ENCODE measurements at regions not wholly inside any gene's neighbourhood (a gene's known extent, or its start where the extent isn't known, plus 50 kb on each side); places are given as distances from the start of the nearest gene placed in this dataset.
"Not testable (repeated sequence)": the region's sequence is repeated elsewhere in the genome, so short reads cannot be mapped to it uniquely, and the experiment has no call there.

DNA sequence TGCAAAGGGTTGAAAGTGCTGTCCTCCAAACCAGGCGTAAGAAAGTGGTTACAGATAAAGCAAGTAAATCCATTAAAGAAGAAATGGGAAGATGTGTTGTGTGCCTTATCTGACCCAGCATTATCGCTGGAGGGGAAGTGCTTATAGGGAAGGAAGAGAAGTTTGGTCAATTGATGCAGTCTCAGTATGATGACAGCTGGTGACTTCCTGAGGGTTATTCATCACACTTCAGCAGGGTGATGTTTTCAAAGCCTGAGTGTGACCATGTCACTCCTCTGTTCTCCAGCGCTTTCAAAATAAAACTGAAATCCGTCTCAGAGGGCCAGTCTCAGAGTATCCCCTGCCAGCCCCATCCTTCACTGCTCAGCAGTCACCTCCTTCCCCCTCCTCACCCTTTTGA lies 505.4 kb upstream of the RBFOX1 start:
- intact Hi-C loops (cut with DNase I), result no loop called here
- no peak for DNase-seq (ENCODE audit: low spot score)

DNA sequence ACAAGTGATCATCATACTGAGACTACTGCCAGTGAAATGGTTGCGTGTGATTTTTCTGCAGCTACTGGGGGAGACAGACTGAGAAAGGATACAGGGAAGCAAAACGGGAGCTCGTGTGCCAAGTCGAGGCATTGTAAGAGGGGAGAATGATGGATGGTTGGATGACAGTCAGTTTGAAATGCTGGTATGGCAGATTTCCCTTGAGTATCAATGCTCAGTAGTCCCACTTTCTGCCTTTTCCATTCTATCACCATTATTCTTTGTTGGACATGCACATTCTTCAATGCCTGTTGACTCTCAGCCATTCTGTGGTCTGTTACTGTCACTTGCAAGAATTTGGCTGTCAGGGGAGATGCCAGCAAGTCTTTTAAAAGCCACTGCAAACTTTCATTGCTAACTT lies 510.6 kb upstream of the RBFOX1 start:
- intact Hi-C loops (cut with DNase I), result no loop called here
- no peak for DNase-seq (ENCODE audit: low spot score)

DNA sequence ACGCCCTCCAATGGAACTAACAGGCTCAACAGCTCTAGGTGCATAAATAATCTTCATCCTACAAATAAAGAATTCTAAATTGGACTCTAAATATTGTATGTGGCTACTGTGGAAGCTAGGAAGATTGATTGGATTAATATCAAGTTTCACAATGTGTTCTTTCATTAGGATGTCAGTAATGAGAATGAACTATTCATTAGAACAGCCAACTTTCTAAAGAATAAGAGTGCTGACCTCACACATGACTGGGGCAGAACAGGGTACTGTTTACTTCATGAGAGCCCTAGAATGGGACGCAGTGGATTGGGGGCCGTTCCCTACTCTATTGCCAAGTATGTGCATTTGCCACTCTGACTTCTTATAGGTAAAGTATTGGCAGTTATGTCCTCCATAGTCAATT lies 528.2 kb upstream of the RBFOX1 start:
- no peak for DNase-seq (ENCODE audit: low spot score)
- intact Hi-C loops (cut with DNase I), result no loop called here

GRCh38 chr16:6803176-6803575 lies 529.5 kb upstream of the RBFOX1 start:
- intact Hi-C loops (cut with DNase I), result no loop called here
- DNase-seq (ENCODE audit: low spot score), result no peak

DNA sequence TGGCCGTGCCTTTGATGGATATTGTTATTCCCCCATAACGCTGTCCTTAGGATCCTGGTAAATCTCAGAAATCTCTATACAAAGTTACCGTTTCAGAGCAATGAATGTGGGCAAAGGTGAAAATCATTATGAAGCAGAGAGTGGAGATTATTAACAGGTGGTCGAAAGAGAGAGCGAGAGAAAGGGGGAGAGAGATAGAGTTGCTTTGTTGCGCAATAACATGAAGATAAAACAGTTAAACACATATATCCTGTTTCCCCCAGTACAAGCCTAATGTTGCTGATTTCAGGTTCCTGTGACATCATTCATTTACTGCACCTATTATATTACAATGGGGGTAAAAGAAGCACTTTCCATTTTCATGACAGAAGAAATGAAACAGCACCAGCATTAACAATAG lies 535.4 kb upstream of the RBFOX1 start:
- intact Hi-C loops (cut with DNase I), result no loop called here
- no peak for DNase-seq (ENCODE audit: low spot score)

GRCh38 chr16:6777624-6778023 lies 555.0 kb upstream of the RBFOX1 start:
- intact Hi-C loops (cut with DNase I), result loop anchor here (10.0 kb wide), 1 partner anchor 57 kb away; no protein-coding TSS in a partner anchor
- DNase-seq (ENCODE audit: low spot score), result no peak

DNA sequence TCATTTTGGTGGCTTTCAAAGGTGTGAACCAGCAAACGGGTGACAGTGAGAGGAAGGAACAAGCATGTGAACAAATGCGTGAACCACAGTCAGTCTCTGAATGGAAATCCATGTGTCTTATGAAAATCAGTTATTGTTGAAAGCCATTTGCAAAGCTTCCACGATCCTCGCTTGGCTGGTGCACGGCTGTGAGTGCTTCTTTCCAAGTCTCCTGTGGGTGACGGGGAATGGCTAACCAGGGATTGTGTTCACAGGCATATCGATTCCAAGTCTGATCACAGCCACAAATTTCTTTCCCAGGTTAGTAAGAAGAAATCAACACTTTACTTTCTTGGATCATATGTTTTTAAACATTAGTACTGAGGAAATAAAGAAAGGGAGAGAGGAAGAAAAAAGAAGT lies 556.9 kb upstream of the RBFOX1 start:
- intact Hi-C loops (cut with DNase I), result loop anchor here (10.0 kb wide), 1 partner anchor 59 kb away; no protein-coding TSS in a partner anchor
- DNase-seq (ENCODE audit: low spot score), result no peak

DNA sequence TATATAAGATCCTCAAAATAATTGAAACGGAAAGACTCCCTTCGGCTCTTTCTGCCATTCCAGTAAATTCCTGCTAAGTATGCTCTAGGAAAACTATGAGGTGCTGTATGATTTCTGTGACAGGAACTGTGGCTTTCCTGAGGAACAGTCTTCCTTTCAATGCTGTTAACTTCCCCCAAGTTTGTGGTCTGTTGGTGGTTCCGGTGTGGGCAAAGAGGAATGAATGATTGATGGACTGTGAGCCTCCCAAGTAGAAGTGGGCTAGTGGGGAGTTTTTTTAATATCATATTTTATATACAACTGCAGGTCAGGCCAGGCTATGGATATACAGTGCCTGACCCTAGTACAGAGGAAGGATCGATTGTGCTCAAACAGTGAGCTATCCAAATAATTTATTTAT lies 560.7 kb upstream of the RBFOX1 start:
- intact Hi-C loops (cut with DNase I), result loop anchor here (10.0 kb wide), 1 partner anchor 63 kb away; no protein-coding TSS in a partner anchor
- no peak for DNase-seq (ENCODE audit: low spot score)

DNA sequence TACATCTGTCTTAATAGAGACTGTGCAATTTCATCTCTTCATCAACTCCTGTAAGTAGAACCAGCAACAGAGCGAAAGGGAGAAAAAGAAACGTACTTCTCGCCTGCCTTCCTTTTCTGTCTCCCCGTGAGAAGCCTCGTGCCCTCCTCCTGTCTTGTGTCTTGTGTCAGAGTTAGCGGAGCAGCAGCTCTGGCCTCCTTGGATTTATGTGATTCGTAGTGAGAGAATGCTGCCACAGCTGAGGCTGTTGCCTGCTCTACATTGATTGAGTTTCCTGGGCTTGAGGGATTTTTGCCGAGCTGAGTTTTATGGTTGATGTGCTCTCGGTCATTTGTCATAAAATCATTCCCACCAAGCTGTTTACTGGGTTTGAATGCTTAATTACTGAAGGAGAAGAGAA lies 579.1 kb upstream of the RBFOX1 start:
- no peak for DNase-seq (ENCODE audit: low spot score)
- intact Hi-C loops (cut with DNase I), result no loop called here

DNA sequence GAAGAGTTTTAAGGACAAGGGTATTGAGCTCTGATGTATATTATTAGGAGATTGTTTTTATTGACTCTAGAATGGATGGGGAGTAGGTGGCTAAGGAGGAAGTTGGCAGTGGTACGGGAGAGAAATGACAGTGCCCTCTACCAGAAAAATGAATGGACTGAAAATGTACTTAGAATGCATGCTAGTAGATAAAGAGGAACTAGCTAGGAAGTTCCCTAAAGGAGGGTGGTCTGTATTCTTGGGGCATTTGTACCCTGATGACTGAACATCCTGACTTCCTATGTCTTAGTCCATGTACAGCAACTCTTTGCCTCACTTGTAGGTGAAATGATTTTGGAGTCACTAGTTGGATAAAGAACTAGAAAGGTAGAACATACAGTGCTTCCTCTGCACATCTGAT lies 581.5 kb upstream of the RBFOX1 start:
- intact Hi-C loops (cut with DNase I), result no loop called here
- no peak for DNase-seq (ENCODE audit: low spot score)

DNA sequence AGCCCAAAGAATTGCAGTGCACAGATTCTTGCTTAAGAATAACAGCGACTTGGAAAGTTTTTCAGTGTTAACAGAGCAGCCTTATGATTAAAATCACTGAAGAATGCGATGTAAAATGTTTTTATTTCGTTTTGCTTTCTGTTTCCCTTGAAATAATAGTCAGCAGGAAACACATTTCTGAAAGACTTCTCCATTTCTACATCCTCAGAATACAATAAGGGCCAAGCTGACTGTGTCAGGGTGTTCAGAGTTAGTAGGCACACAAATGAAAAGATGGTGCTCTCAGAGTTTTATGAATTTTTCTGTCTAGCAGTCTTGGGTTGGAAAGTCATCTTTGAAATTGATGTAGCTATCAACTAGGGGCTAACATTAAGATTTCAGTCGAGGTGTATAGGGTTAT lies 582.9 kb upstream of the RBFOX1 start:
- no peak for DNase-seq (ENCODE audit: low spot score)
- intact Hi-C loops (cut with DNase I), result no loop called here

DNA sequence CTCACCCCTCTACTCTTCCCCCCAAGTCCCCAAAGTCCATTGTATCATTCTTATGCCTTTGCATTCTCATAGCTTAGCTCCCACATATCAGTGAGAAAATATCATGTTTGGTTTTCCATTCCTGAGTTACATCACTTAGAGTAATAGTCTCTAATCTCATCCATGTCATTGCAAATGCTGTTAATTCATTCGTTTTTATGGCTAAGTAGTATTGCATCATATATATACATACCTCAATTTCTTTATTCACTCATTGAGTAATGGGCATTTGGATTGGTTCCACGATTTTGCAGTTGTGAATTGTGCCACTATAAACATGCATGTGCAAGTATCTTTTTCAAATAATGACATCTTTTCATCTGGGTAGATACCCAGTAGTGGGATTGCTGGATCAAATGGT lies 596.3 kb upstream of the RBFOX1 start:
- intact Hi-C loops (cut with DNase I), result not testable (repeated sequence)

DNA sequence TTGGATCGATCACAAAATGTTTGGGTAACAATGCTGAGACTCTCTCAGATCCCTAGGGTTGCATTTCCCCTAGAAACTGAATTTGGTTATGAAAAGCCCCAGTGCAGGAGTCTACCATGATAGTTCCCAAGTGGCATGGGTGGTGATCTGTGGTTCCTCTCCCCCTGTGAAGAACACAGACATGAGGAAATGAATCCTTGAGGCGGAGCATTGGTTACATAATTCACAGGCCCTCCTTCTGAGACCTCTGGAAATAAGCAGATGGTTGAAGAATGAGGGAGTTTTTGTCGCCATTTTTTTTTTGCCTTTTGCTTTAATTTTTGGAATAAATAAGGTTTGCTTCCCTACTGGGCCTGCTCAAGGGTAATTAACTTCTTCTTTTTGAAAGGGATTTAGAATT lies 597.0 kb upstream of the RBFOX1 start:
- DNase-seq (ENCODE audit: low spot score), result no peak
- intact Hi-C loops (cut with DNase I), result no loop called here

More for the DNA sequence above, 596.3 kb upstream of the RBFOX1 start:
- DNase-seq (ENCODE audit: low spot score), result not testable (repeated sequence)

GRCh38 chr16:6732166-6732565 lies 600.5 kb upstream of the RBFOX1 start:
- no peak for DNase-seq (ENCODE audit: low spot score)
- intact Hi-C loops (cut with DNase I), result no loop called here

DNA sequence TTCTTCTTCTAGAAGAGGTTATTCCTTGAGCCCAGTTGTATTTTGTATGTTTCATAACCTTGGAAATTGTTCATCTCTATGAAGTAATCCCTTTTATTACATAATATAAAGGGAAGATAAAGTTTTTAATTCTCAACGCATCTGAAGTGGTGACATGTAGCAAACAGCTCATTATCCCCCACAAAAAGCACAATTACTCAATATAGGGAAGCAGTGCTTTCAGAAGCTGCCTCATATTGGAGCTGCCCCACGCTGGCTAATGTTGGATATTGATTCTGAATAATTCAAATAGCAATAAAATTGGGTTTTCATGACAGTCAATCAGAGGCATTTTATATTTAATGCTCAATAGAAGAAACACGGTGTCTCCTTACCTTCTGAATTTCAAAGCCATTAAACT lies 604.3 kb upstream of the RBFOX1 start:
- DNase-seq (ENCODE audit: low spot score), result no peak
- intact Hi-C loops (cut with DNase I), result no loop called here

- intact Hi-C loops (cut with DNase I), result no loop called here
- DNase-seq (ENCODE audit: low spot score), result no peak
Measured at GRCh38 chr16:6726621-6727020, 606.0 kb upstream of the RBFOX1 start.

- intact Hi-C loops (cut with DNase I), result no loop called here
- DNase-seq (ENCODE audit: low spot score), result no peak
Measured at GRCh38 chr16:6725634-6726331, 606.9 kb upstream of the RBFOX1 start.

GRCh38 chr16:6725206-6725605 lies 607.4 kb upstream of the RBFOX1 start:
- intact Hi-C loops (cut with DNase I); DNase-seq (ENCODE audit: low spot score): not testable (repeated sequence)

GRCh38 chr16:6722786-6723185 lies 609.9 kb upstream of the RBFOX1 start:
- intact Hi-C loops (cut with DNase I), result no loop called here
- no peak for DNase-seq (ENCODE audit: low spot score)

- intact Hi-C loops (cut with DNase I), result no loop called here
- no peak for DNase-seq (ENCODE audit: low spot score)
Measured at GRCh38 chr16:6714510-6714909, 618.1 kb upstream of the RBFOX1 start.

- intact Hi-C loops (cut with DNase I), result no loop called here
- DNase-seq (ENCODE audit: low spot score), result no peak
Measured at GRCh38 chr16:6709736-6710135, 622.9 kb upstream of the RBFOX1 start.

Measured in cardiac septum (tissue), 1 donor.